Adrenal gland (tissue), 5 donors: ENCODE measurements at regions not wholly inside any gene's neighbourhood (a gene's known extent, or its start where the extent isn't known, plus 50 kb on each side); places are given as distances from the start of the nearest gene placed in this dataset.

Experiments
- POLR2A ChIP-seq, 2 donors: fragments of 450-650 bp; IDR thresholded peaks; one replicate each; pipeline ENCODE4 v1.6.1; 2017; ENCODE audit warnings: antibody characterized with exemption in 2 of 2, mild to moderate bottlenecking in 2 of 2, moderate library complexity in 1 of 2
- TF ChIP-seq, protein P1 (sequence below), 6 experiments: fragments of 450-650 bp in 4 of 6; fragments of 200-600 bp in 2 of 6; sonication (generic) in 1 of 6; IDR thresholded peaks; 1 replicate in 5 of 6; 2 replicates in 1 of 6; pipeline versions ENCODE4 v1.5.1 to v1.8.0; 2016 to 2021; ENCODE audit warnings: antibody characterized with exemption in 6 of 6, mild to moderate bottlenecking in 2 of 6, moderate library complexity in 1 of 6
- donor health status: DM: no; HTN: no; CAD: no.

DNA sequence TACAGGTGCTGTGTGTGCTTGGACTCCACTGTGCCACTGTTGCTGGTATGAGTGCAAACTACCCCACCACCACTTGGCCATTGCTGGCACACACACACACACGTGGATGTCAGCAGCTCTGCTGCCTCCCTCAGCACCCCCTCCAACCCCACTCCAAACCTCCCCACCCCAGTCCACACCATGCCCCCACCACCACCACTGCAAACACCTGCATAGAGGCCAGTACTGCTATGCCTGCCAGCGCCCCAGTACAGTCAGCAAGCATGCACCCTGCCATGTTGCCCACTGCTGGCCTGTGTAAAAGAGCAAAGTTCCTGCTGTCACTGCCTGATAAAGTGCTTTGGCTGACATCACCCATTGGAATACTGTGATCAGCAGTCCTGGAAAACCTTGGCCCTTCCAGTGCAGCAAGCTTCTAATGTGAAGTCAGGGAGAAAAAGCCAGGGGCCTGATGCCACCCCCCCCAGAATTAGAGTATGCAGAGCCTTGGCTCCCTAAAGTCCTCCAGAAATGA is 519.2 kb upstream of the PCDH15 start:
- TF ChIP-seq POLR2A (IDR thresholded peaks at IDR 0.05) = no peak
- TF ChIP-seq, protein P1, sequence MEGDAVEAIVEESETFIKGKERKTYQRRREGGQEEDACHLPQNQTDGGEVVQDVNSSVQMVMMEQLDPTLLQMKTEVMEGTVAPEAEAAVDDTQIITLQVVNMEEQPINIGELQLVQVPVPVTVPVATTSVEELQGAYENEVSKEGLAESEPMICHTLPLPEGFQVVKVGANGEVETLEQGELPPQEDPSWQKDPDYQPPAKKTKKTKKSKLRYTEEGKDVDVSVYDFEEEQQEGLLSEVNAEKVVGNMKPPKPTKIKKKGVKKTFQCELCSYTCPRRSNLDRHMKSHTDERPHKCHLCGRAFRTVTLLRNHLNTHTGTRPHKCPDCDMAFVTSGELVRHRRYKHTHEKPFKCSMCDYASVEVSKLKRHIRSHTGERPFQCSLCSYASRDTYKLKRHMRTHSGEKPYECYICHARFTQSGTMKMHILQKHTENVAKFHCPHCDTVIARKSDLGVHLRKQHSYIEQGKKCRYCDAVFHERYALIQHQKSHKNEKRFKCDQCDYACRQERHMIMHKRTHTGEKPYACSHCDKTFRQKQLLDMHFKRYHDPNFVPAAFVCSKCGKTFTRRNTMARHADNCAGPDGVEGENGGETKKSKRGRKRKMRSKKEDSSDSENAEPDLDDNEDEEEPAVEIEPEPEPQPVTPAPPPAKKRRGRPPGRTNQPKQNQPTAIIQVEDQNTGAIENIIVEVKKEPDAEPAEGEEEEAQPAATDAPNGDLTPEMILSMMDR (IDR thresholded peaks at IDR 0.05) = no peak
